ENCODE measurements at regions not wholly inside any gene's neighbourhood (a gene's known extent, or its start where the extent isn't known, plus 50 kb on each side); places are given as distances from the start of the nearest gene placed in this dataset.

DNA sequence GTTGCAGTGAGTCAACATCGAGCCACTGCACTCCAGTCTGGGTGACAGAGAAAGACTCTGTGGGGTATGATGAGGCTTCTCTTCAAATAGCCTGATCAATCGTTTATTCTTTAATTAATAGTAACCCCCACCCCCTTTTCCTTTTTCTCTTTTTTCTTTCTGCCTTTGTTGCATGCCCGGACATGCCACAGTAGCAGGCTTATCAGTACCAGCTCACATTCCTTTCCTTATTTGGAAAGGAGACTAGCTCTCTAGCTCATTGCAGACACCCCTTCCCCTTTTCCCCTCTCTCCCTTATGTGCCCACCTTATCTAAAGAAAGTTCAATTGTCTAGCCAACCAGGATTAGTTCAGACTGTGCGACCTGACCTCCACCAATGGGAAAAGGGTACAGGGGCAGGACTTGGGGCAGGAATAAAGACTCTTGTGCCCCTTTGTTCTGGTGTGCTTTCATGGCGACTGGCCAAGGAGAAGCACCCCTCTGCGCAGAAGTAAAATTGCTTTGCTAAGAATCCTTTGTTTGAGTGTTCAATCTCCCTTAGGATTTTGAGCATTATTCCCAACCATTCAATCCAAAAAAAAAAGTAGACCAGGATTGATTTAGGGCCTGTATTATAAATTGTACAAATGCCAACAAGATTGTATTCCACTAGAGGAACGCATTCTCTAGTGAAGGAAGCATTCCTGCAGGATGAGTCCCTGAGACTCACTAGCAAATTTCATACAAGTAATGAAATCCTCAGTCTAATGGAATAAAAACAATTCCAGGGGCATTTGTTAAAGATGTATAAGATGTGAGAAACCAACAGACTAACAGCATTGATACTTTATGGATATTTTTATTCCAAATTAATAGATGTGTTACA is 95.8 kb upstream of the SNRPN start:
- TF ChIP-seq, protein P1, sequence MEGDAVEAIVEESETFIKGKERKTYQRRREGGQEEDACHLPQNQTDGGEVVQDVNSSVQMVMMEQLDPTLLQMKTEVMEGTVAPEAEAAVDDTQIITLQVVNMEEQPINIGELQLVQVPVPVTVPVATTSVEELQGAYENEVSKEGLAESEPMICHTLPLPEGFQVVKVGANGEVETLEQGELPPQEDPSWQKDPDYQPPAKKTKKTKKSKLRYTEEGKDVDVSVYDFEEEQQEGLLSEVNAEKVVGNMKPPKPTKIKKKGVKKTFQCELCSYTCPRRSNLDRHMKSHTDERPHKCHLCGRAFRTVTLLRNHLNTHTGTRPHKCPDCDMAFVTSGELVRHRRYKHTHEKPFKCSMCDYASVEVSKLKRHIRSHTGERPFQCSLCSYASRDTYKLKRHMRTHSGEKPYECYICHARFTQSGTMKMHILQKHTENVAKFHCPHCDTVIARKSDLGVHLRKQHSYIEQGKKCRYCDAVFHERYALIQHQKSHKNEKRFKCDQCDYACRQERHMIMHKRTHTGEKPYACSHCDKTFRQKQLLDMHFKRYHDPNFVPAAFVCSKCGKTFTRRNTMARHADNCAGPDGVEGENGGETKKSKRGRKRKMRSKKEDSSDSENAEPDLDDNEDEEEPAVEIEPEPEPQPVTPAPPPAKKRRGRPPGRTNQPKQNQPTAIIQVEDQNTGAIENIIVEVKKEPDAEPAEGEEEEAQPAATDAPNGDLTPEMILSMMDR (optimal IDR thresholded peaks at IDR 0.05 in 1 of 3, IDR thresholded peaks at IDR 0.05 in 1 of 3, conservative IDR thresholded peaks at IDR 0.05 in 1 of 3; ENCODE audit: extremely low read depth in 1 of 3, insufficient read depth in 2 of 3, low read length in 3 of 3): no peak
- no peak for TF ChIP-seq EZH2 (IDR thresholded peaks at IDR 0.05; ENCODE audit: low read length)
